T-cell (primary cell): ENCODE measurements at regions not wholly inside any gene's neighbourhood (a gene's known extent, or its start where the extent isn't known, plus 50 kb on each side); places are given as distances from the start of the nearest gene placed in this dataset.

ENCODE experiments used
- ATAC-seq, 4 experiments: fragments of 200-7000 bp in 3 of 4; fragments of 150-1000 bp in 1 of 4; cut with Tn5 transposase; replicated peaks in 1 of 4; 1 replicate in 3 of 4; 2 replicates in 1 of 4; pipeline ENCODE4 v1.10.0; 2021; ENCODE audit warnings: moderate library complexity in 3 of 4, mild to moderate bottlenecking in 2 of 4, moderate number of reproducible peaks in 1 of 4
- CTCF ChIA-PET, 2 donors: fragments of 300-600 bp; sonication (Branson Sonifier 250); formaldehyde crosslinking; loops; one replicate each; lab custom pipeline; 2022; ENCODE audit warnings: antibody characterized with exemption in 2 of 2; lab: Charles Lee
- POLR2A ChIA-PET, 2 donors: fragments of 300-600 bp; sonication (Branson Sonifier 250); formaldehyde crosslinking; loops; one replicate each; lab custom pipeline; 2022; ENCODE audit warnings: antibody characterized with exemption in 2 of 2; lab: Charles Lee
- DNase-seq, 35 experiments: peaks; one replicate each; pipeline versions ENCODE4 v3.0.0 to v3.0.0-alpha.2; 2013 to 2023
- H3K27ac ChIP-seq: one replicate; pipeline ENCODE4 v1.5.1; 2013; ENCODE audit warnings: low read length
- H3K27me3 ChIP-seq, 2 experiments: replicated peaks in 1 of 2; 1 replicate in 1 of 2; 2 replicates in 1 of 2; pipeline versions ENCODE4 v1.6.1 to v1.7.0; 2013; ENCODE audit warnings: low read length in 1 of 2, mixed read lengths in 1 of 2; ENCODE audit not compliant: control insufficient read depth in 2 of 2, insufficient read depth in 2 of 2; ENCODE audit errors: extremely low read depth in 1 of 2
- H3K36me3 ChIP-seq, 2 donors: 1 replicate in 1 of 2; 2 replicates in 1 of 2; pipeline versions ENCODE4 v1.6.1 to v1.7.0; 2013; ENCODE audit warnings: low read length in 1 of 2; ENCODE audit not compliant: control insufficient read depth in 2 of 2, insufficient read depth in 1 of 2; ENCODE audit errors: extremely low read depth in 1 of 2
- H3K4me1 ChIP-seq, 2 experiments: 1 replicate in 1 of 2; 2 replicates in 1 of 2; pipeline versions ENCODE4 v1.6.1 to v1.7.0; 2013; ENCODE audit warnings: low read length in 2 of 2, mixed read lengths in 1 of 2; ENCODE audit not compliant: insufficient read depth in 2 of 2, control insufficient read depth in 1 of 2; ENCODE audit errors: extremely low read depth in 1 of 2
- H3K4me3 ChIP-seq, 2 donors: 1 replicate in 1 of 2; 2 replicates in 1 of 2; pipeline versions ENCODE4 v1.5.1 to v1.7.0; 2013; ENCODE audit warnings: mild to moderate bottlenecking in 2 of 2, low read length in 1 of 2, moderate library complexity in 1 of 2; ENCODE audit not compliant: control insufficient read depth in 1 of 2; ENCODE audit errors: extremely low read depth in 1 of 2
- H3K9me3 ChIP-seq: 2 replicates; pipeline ENCODE4 v1.7.0; 2013
- H3K27ac Mint-ChIP-seq, 2 donors: one replicate each; pipeline ENCODE4 v1.8.0; 2020 to 2021; ENCODE audit warnings: mild to moderate bottlenecking in 2 of 2, mixed read lengths in 2 of 2
- H3K27me3 Mint-ChIP-seq, 2 donors: one replicate each; pipeline ENCODE4 v1.8.0; 2021 to 2022; ENCODE audit warnings: mixed read lengths in 2 of 2
- H3K36me3 Mint-ChIP-seq: one replicate; pipeline ENCODE4 v1.8.0; 2021; ENCODE audit warnings: mixed read lengths
- H3K4me1 Mint-ChIP-seq, 3 donors: one replicate each; pipeline ENCODE4 v1.8.0; 2020 to 2022; ENCODE audit warnings: mixed read lengths in 3 of 3, mild to moderate bottlenecking in 1 of 3
- H3K4me3 Mint-ChIP-seq, 3 donors: one replicate each; pipeline ENCODE4 v1.8.0; 2020 to 2022; ENCODE audit warnings: mild to moderate bottlenecking in 3 of 3, mixed read lengths in 3 of 3, moderate library complexity in 3 of 3
- H3K9me3 Mint-ChIP-seq, 3 donors: one replicate each; pipeline ENCODE4 v1.8.0; 2020 to 2022; ENCODE audit warnings: mixed read lengths in 3 of 3
- WGBS: methylation state at CpG from one replicate; pipeline ENCODE4 v1.1.5; 2013; ENCODE audit warnings: missing lambda C conversion rate; ENCODE audit not compliant: insufficient coverage; 5-methylcytosine and 5-hydroxymethylcytosine counted together

GRCh38 chr5:171521679-171522078 lies 102.2 kb downstream of the FGF18 start:
- Mint-ChIP-seq H3K27me3 (peaks cover 17 to 18% of the 10 kb centered on the region in 2 donors), H3K4me1 (no peaks in the 10 kb centered on the region), H3K4me3 (no peak overlapping the region), H3K36me3 (no peaks in the 10 kb centered on the region), H3K27ac (no peak overlapping the region), H3K9me3 (no peaks in the 10 kb centered on the region)
- H3K36me3 ChIP-seq, result no peaks in the 10 kb centered on the region
- POLR2A ChIA-PET, result no interaction called here
- H3K4me3 ChIP-seq, result no peak overlapping the region
- CTCF ChIA-PET, result interaction anchor here in 1 of 2 donors (0.6 kb wide), 1 partner anchor 1042 kb away, joined by 3 read pairs; no protein-coding TSS in a partner anchor
- H3K27ac ChIP-seq, result no peak overlapping the region
- no peaks in the 10 kb centered on the region for H3K4me1 ChIP-seq
- WGBS, result 82% methylated on average over 2 of the region's 3 CpGs
- peaks cover 0 to 13% of the 10 kb centered on the region in 2 experiments for H3K27me3 ChIP-seq
- no peak for DNase-seq
- no peaks in the 10 kb centered on the region for H3K9me3 ChIP-seq
- ATAC-seq, result no peak

- DNase-seq (no peak), ATAC-seq (no peak)
- Mint-ChIP-seq H3K9me3 (no peaks in the 10 kb centered on the region), H3K36me3 (no peaks in the 10 kb centered on the region), H3K27ac (no peak overlapping the region), H3K4me3 (no peak overlapping the region), H3K4me1 (no peaks in the 10 kb centered on the region), H3K27me3 (peaks cover 8 to 11% of the 10 kb centered on the region in 2 donors)
- WGBS, result 82% methylated on average over 6 of the region's 6 CpGs
- Histone ChIP-seq H3K4me3 (no peak overlapping the region), H3K36me3 (no peaks in the 10 kb centered on the region), H3K4me1 (no peaks in the 10 kb centered on the region), H3K27me3 (peaks cover 0 to 11% of the 10 kb centered on the region in 2 experiments), H3K27ac (no peak overlapping the region), H3K9me3 (no peaks in the 10 kb centered on the region)
- POLR2A ChIA-PET, result no interaction called here
- CTCF ChIA-PET, result no interaction called here
These were observed 104.3 kb downstream of the FGF18 start for GRCh38 chr5:171523781-171524180.

- no peaks in the 10 kb centered on the region for H3K36me3 Mint-ChIP-seq
- Histone ChIP-seq H3K36me3 (no peaks in the 10 kb centered on the region), H3K4me3 (no peak overlapping the region), H3K4me1 (no peaks in the 10 kb centered on the region), H3K27ac (no peak overlapping the region), H3K9me3 (no peaks in the 10 kb centered on the region), H3K27me3 (peaks cover 0 to 14% of the 10 kb centered on the region in 2 experiments)
- H3K4me3 Mint-ChIP-seq, result no peak overlapping the region
- no peak overlapping the region for H3K27ac Mint-ChIP-seq
- no peaks in the 10 kb centered on the region for H3K4me1 Mint-ChIP-seq
- WGBS, result 79% methylated on average over 6 of the region's 14 CpGs
- H3K9me3 Mint-ChIP-seq, result no peaks in the 10 kb centered on the region
- ATAC-seq, result no peak
- no peak for DNase-seq
- POLR2A ChIA-PET, result no interaction called here
- peaks cover 5 to 8% of the 10 kb centered on the region in 2 donors for H3K27me3 Mint-ChIP-seq
- CTCF ChIA-PET, result no interaction called here
These were observed 105.0 kb downstream of the FGF18 start for GRCh38 chr5:171524466-171524865.

GRCh38 chr5:171525085-171525484 lies 105.6 kb downstream of the FGF18 start:
- H3K4me3 ChIP-seq, result no peak overlapping the region
- Mint-ChIP-seq H3K4me3 (no peak overlapping the region), H3K4me1 (no peaks in the 10 kb centered on the region), H3K9me3 (no peaks in the 10 kb centered on the region), H3K27me3 (peaks cover 3 to 6% of the 10 kb centered on the region in 2 donors), H3K36me3 (no peaks in the 10 kb centered on the region), H3K27ac (no peak overlapping the region)
- H3K9me3 ChIP-seq, result no peaks in the 10 kb centered on the region
- POLR2A ChIA-PET, result no interaction called here
- WGBS, result 60% methylated on average over 4 of the region's 4 CpGs
- DNase-seq, result no peak
- H3K27ac ChIP-seq, result no peak overlapping the region
- no peaks in the 10 kb centered on the region for H3K4me1 ChIP-seq
- no peak for ATAC-seq
- no peaks in the 10 kb centered on the region for H3K36me3 ChIP-seq
- peaks cover 0 to 14% of the 10 kb centered on the region in 2 experiments for H3K27me3 ChIP-seq
- CTCF ChIA-PET, result interaction anchor here in 1 of 2 donors (0.8 kb wide), 1 partner anchor 22 kb away, joined by 3 read pairs; no protein-coding TSS in a partner anchor

GRCh38 chr5:171528036-171528435 lies 108.6 kb downstream of the FGF18 start:
- peaks cover 4 to 6% of the 10 kb centered on the region in 2 donors for H3K27me3 Mint-ChIP-seq
- no peak overlapping the region for H3K4me3 ChIP-seq
- 97% methylated on average over 7 of the region's 9 CpGs for WGBS
- no peaks in the 10 kb centered on the region for H3K36me3 Mint-ChIP-seq
- no peak overlapping the region for H3K4me3 Mint-ChIP-seq
- POLR2A ChIA-PET, result interaction anchor here in 1 of 2 donors (0.7 kb wide), 1 partner anchor 23 kb away, joined by 4 read pairs; no protein-coding TSS in a partner anchor
- DNase-seq (no peak), ATAC-seq (no peak)
- no peak overlapping the region for H3K27ac ChIP-seq
- no peaks in the 10 kb centered on the region for H3K4me1 ChIP-seq
- CTCF ChIA-PET, result no interaction called here
- no peaks in the 10 kb centered on the region for H3K9me3 ChIP-seq
- H3K9me3 Mint-ChIP-seq, result no peaks in the 10 kb centered on the region
- no peak overlapping the region for H3K27ac Mint-ChIP-seq
- peaks cover 0 to 14% of the 10 kb centered on the region in 2 experiments for H3K27me3 ChIP-seq
- H3K4me1 Mint-ChIP-seq, result no peaks in the 10 kb centered on the region
- no peaks in the 10 kb centered on the region for H3K36me3 ChIP-seq

- no peak for DNase-seq
- ChIA-PET POLR2A (no interaction called here), CTCF (no interaction called here)
- H3K36me3 Mint-ChIP-seq, result no peaks in the 10 kb centered on the region
- no peak overlapping the region for H3K4me3 Mint-ChIP-seq
- no peaks in the 10 kb centered on the region for H3K4me1 Mint-ChIP-seq
- no peaks in the 10 kb centered on the region for H3K36me3 ChIP-seq
- H3K27me3 ChIP-seq, result peaks cover 0 to 12% of the 10 kb centered on the region in 2 experiments
- H3K27ac Mint-ChIP-seq, result no peak overlapping the region
- no peak overlapping the region for H3K27ac ChIP-seq
- H3K4me1 ChIP-seq, result no peaks in the 10 kb centered on the region
- H3K4me3 ChIP-seq, result no peak overlapping the region
- WGBS, result 78% methylated on average over 17 of the region's 19 CpGs
- no peaks in the 10 kb centered on the region for H3K9me3 Mint-ChIP-seq
- H3K27me3 Mint-ChIP-seq, result peaks cover 9% of the 10 kb centered on the region in 2 donors
- ATAC-seq, result no peak
- H3K9me3 ChIP-seq, result no peaks in the 10 kb centered on the region
These were observed 109.6 kb downstream of the FGF18 start for GRCh38 chr5:171528865-171529614.
